ENCODE measurements at regions not wholly inside any gene's neighbourhood (a gene's known extent, or its start where the extent isn't known, plus 50 kb on each side); places are given as distances from the start of the nearest gene placed in this dataset.
A peak's percentile ranks its signal among the peaks of the same experiment; 100 is the strongest.

DNA sequence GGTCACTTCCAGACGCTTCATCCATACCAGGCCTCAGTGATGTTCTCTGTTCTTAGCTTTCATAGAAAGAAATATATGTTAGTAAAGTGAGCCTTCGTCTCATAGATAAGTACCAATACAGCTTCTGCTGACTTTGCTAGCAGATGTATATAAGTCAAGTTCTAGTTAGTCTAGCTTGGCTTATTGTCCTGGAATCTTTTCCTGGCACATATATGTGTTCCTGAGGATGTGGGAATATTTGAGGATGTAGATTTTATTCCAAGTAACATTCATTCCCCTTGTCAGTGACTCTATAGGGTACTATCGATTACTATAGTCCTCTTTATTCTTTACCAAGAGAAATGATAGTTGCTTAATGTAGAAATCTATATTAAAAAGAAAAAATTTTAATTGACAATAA lies 135.2 kb upstream of the FAM9C start:
- Histone ChIP-seq H3K4me1 (no peaks in the 10 kb centered on the region), H3K4me3 (no peak overlapping the region), H3K27me3 (no peaks in the 10 kb centered on the region), H3K27ac (no peak overlapping the region), H3K9me3 (no peaks in the 10 kb centered on the region), H3K36me3 (replicated peaks in 1 of 2; ENCODE audit: insufficient read depth in 1 of 2, low read depth in 2 of 2) (no peaks in the 10 kb centered on the region)
- no peak for DNase-seq
- WGBS, 2 donors: 86 to 92% methylated on average over 3 of the region's 3 CpGs
- intact Hi-C loops (cut with DNase I): no loop called here
- TF ChIP-seq, protein P1, sequence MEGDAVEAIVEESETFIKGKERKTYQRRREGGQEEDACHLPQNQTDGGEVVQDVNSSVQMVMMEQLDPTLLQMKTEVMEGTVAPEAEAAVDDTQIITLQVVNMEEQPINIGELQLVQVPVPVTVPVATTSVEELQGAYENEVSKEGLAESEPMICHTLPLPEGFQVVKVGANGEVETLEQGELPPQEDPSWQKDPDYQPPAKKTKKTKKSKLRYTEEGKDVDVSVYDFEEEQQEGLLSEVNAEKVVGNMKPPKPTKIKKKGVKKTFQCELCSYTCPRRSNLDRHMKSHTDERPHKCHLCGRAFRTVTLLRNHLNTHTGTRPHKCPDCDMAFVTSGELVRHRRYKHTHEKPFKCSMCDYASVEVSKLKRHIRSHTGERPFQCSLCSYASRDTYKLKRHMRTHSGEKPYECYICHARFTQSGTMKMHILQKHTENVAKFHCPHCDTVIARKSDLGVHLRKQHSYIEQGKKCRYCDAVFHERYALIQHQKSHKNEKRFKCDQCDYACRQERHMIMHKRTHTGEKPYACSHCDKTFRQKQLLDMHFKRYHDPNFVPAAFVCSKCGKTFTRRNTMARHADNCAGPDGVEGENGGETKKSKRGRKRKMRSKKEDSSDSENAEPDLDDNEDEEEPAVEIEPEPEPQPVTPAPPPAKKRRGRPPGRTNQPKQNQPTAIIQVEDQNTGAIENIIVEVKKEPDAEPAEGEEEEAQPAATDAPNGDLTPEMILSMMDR (IDR thresholded peaks at IDR 0.05): no peak
- no peak for ATAC-seq

DNA sequence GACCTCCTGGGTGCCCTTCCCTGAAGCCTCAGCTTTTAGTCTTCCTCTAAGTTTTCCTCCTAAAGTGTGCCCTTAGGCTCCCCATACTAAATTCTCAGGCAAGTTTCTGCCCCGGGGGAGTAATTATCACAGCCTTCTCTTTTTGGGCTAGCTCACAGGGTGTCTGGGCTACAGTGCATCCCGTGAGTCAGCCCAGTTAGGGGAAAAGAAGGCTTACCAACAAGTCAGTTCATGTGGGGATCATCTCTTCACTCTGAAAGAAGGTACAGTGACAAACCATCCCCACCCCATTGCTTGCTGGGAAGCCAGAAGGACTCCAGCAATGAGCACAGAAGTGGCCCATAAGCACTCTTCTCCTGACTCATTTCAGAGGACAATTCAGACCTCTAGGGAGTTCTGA lies 134.7 kb upstream of the FAM9C start:
- Histone ChIP-seq H3K36me3 (replicated peaks in 1 of 2; ENCODE audit: insufficient read depth in 1 of 2, low read depth in 2 of 2) (no peaks in the 10 kb centered on the region), H3K4me3 (no peak overlapping the region), H3K27ac (no peak overlapping the region), H3K27me3 (no peaks in the 10 kb centered on the region), H3K4me1 (peaks cover 3% of the 10 kb centered on the region), H3K9me3 (no peaks in the 10 kb centered on the region)
- no peak for ATAC-seq
- intact Hi-C loops (cut with DNase I): no loop called here
- no peak for DNase-seq
- TF ChIP-seq, protein P1 (IDR thresholded peaks at IDR 0.05): no peak
- TF ChIP-seq POLR2A (IDR thresholded peaks at IDR 0.05): no peak
- 90 to 100% methylated on average over 2 of the region's 2 CpGs for WGBS, 2 donors

DNA sequence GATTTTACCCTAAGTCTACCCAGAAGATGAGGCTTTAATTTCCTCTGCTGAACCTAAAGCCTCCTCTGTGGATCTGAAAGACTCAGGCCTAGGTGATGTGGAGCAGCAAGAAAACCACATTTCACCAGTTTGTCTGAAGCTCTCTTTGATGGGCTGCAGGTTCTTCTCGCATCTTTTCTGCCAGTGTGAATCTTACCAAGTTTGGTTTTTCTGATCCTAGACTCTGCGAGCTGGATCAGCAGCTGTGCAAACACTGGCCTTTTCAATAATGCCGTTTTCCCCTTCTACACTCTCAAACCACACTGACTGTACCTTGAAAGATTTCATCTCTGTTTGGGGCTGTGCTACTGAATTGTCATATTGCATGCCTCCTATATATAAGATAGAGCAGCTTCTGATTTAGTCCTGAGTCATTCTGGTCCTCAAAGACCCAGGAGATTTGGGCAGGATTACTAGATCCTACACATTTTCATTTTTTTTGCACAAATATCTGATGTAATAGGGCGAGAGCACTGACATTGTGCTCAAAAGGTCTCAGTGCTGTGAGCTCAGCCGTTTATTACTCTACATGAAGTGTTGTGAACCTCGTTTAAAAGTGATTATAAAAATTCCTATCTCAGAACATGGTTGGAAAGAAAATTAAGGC lies 133.6 kb upstream of the FAM9C start:
- no peak overlapping the region for H3K4me3 ChIP-seq
- H3K4me1 ChIP-seq: peaks cover 8% of the 10 kb centered on the region
- intact Hi-C loops (cut with DNase I): no loop called here
- no peak overlapping the region for H3K27ac ChIP-seq
- DNase-seq (peak in 1 of 4 donors; percentile 30), ATAC-seq (no peak)
- H3K27me3 ChIP-seq: no peaks in the 10 kb centered on the region
- TF ChIP-seq, protein P1 (IDR thresholded peaks at IDR 0.05): no peak
- no peak for TF ChIP-seq POLR2A (IDR thresholded peaks at IDR 0.05)
- no peaks in the 10 kb centered on the region for H3K36me3 ChIP-seq (replicated peaks in 1 of 2; ENCODE audit: insufficient read depth in 1 of 2, low read depth in 2 of 2)
- H3K9me3 ChIP-seq: no peaks in the 10 kb centered on the region
- 44 to 47% methylated on average over 6 of the region's 6 CpGs for WGBS, 2 donors

DNA sequence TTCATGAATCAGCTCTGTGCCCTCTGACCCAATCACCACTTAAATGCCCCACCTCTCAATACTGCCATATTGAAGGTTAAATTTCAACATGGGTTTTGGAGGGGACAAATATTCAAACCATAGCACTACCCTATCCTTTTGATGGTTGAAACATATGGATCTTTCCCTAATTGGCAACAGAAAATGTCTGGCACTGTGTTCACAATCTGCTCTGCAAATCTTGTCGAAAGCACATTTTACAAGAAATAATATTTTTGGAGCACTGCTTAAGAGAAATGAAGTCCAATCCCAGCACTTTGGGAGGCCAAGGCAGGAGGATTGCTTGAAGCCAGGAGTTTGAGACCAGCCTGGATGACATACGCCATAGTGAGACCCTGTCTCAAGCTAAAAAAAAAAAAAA lies 130.6 kb upstream of the FAM9C start:
- Histone ChIP-seq H3K36me3 (replicated peaks in 1 of 2; ENCODE audit: insufficient read depth in 1 of 2, low read depth in 2 of 2) (no peaks in the 10 kb centered on the region), H3K27ac (no peak overlapping the region), H3K9me3 (no peaks in the 10 kb centered on the region), H3K27me3 (no peaks in the 10 kb centered on the region), H3K4me1 (peaks cover 16% of the 10 kb centered on the region), H3K4me3 (no peak overlapping the region)
- DNase-seq: no peak
- TF ChIP-seq, protein P1 (IDR thresholded peaks at IDR 0.05): no peak
- TF ChIP-seq POLR2A (IDR thresholded peaks at IDR 0.05): no peak
- 93 to 100% methylated on average over 2 of the region's 2 CpGs for WGBS, 2 donors
- no peak for ATAC-seq
- intact Hi-C loops (cut with DNase I): no loop called here

DNA sequence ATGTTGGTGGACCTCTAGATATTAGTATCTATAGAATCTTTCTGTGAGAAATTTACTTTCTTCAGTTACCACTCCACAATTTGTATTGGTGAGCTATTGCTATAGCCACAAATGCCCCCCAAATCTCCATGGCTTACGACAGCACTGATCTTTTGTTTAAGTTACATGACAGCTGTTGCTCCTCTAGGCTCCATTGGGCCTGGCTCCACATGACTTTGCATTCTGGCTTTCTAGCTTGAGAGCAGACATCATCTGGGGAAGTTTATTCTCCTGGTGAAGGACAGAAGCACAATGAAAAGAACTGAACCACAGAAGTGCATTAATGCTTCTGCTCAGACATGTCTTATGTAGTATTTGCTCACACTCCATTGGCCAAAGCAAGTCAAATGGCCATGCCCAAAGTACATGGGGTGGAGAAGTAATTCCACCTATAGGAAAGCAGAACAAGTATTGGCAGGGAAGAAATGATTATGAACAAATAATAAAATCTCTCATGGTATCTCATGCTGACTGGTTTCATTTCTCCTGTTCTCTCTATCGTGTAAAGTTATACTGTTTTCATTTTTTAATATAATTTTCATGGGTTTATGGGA lies 126.6 kb upstream of the FAM9C start:
- 70 to 78% methylated on average over 2 of the region's 2 CpGs for WGBS, 2 donors
- DNase-seq (peak in 1 of 4 donors; percentile 18), ATAC-seq (peak; percentile 71)
- Histone ChIP-seq H3K36me3 (replicated peaks in 1 of 2; ENCODE audit: insufficient read depth in 1 of 2, low read depth in 2 of 2) (no peaks in the 10 kb centered on the region), H3K4me1 (peaks cover 16% of the 10 kb centered on the region), H3K27me3 (no peaks in the 10 kb centered on the region), H3K9me3 (no peaks in the 10 kb centered on the region), H3K27ac (no peak overlapping the region), H3K4me3 (no peak overlapping the region)
- intact Hi-C loops (cut with DNase I): no loop called here
- TF ChIP-seq, protein P1 (IDR thresholded peaks at IDR 0.05): no peak
- TF ChIP-seq POLR2A (IDR thresholded peaks at IDR 0.05): no peak

Measured in body of pancreas (tissue), 4 donors.